Chondrocyte (in vitro differentiated cells): ENCODE measurements at regions not wholly inside any gene's neighbourhood (a gene's known extent, or its start where the extent isn't known, plus 50 kb on each side); places are given as distances from the start of the nearest gene placed in this dataset.
A peak's percentile ranks its signal among the peaks of the same experiment; 100 is the strongest.

Source experiments
- DNase-seq: peaks from one replicate; pipeline ENCODE4 v3.0.0; 2021; ENCODE audit warnings: mixed read lengths, low spot score
- H3K27ac Mint-ChIP-seq: one replicate; pipeline ENCODE4 v1.8.0; 2021; ENCODE audit warnings: mild to moderate bottlenecking, moderate library complexity, mixed read lengths; ENCODE audit not compliant: unreplicated experiment
- H3K27me3 Mint-ChIP-seq: 2 replicates; pipeline ENCODE4 v1.8.0; 2021; ENCODE audit warnings: low read depth, mixed read lengths
- H3K36me3 Mint-ChIP-seq: 2 replicates; pipeline ENCODE4 v1.8.0; 2021; ENCODE audit warnings: low read depth, mixed read lengths
- H3K4me1 Mint-ChIP-seq: 2 replicates; pipeline ENCODE4 v1.8.0; 2021; ENCODE audit warnings: low read depth, mild to moderate bottlenecking, mixed read lengths
- H3K4me3 Mint-ChIP-seq: one replicate; pipeline ENCODE4 v1.8.0; 2021; ENCODE audit warnings: mild to moderate bottlenecking, moderate library complexity, mixed read lengths; ENCODE audit not compliant: unreplicated experiment
- H3K9me3 Mint-ChIP-seq: 2 replicates; pipeline ENCODE4 v1.8.0; 2021; ENCODE audit warnings: low read depth, mixed read lengths
- CTCF ChIP-seq: fragments of 200-600 bp; sonication (generic); IDR thresholded peaks from 2 replicates; pipeline ENCODE4 v1.5.0; 2021; ENCODE audit warnings: antibody characterized with exemption, mild to moderate bottlenecking, moderate library complexity

GRCh38 chr15:38873158-38873557 is 308.5 kb upstream of the RASGRP1 start:
- Mint-ChIP-seq H3K36me3 (peaks cover 4% of the 10 kb centered on the region), H3K27me3 (no peaks in the 10 kb centered on the region), H3K4me3 (no peak overlapping the region), H3K27ac (no peak overlapping the region), H3K4me1 (peaks cover 40% of the 10 kb centered on the region), H3K9me3 (peaks cover 10% of the 10 kb centered on the region)
- DNase-seq: no peak
- TF ChIP-seq CTCF: peak; percentile 20

- DNase-seq: no peak
- Mint-ChIP-seq H3K4me3 (no peak overlapping the region), H3K9me3 (peaks cover 6% of the 10 kb centered on the region), H3K27me3 (no peaks in the 10 kb centered on the region), H3K27ac (no peak overlapping the region), H3K4me1 (peaks cover 42% of the 10 kb centered on the region), H3K36me3 (peaks cover 3% of the 10 kb centered on the region)
- TF ChIP-seq CTCF: no peak
Measured at GRCh38 chr15:38874464-38874863, 309.9 kb upstream of the RASGRP1 start.

GRCh38 chr15:38876211-38876610 is 311.6 kb upstream of the RASGRP1 start:
- Mint-ChIP-seq H3K27ac (peak overlapping the region; percentile 53), H3K4me1 (peaks cover 59% of the 10 kb centered on the region), H3K4me3 (no peak overlapping the region), H3K9me3 (no peaks in the 10 kb centered on the region), H3K27me3 (no peaks in the 10 kb centered on the region), H3K36me3 (peaks cover 1% of the 10 kb centered on the region)
- DNase-seq: no peak
- no peak for TF ChIP-seq CTCF

- H3K27ac Mint-ChIP-seq: peak overlapping the region; percentile 53
- H3K4me1 Mint-ChIP-seq: peaks cover 62% of the 10 kb centered on the region
- H3K4me3 Mint-ChIP-seq: no peak overlapping the region
- TF ChIP-seq CTCF: no peak
- H3K9me3 Mint-ChIP-seq: no peaks in the 10 kb centered on the region
- H3K27me3 Mint-ChIP-seq: no peaks in the 10 kb centered on the region
- no peak for DNase-seq
- H3K36me3 Mint-ChIP-seq: peaks cover 1% of the 10 kb centered on the region
Measured at GRCh38 chr15:38876621-38877020, 312.0 kb upstream of the RASGRP1 start.

- H3K27me3 Mint-ChIP-seq: no peaks in the 10 kb centered on the region
- no peaks in the 10 kb centered on the region for H3K36me3 Mint-ChIP-seq
- TF ChIP-seq CTCF: no peak
- peaks cover 71% of the 10 kb centered on the region for H3K4me1 Mint-ChIP-seq
- H3K9me3 Mint-ChIP-seq: no peaks in the 10 kb centered on the region
- H3K27ac Mint-ChIP-seq: peak overlapping the region; percentile 64
- H3K4me3 Mint-ChIP-seq: no peak overlapping the region
- DNase-seq: no peak
Measured at GRCh38 chr15:38877471-38877870, 312.9 kb upstream of the RASGRP1 start.
